Spleen (tissue), 7 donors: ENCODE measurements at regions not wholly inside any gene's neighbourhood (a gene's known extent, or its start where the extent isn't known, plus 50 kb on each side); places are given as distances from the start of the nearest gene placed in this dataset.

ENCODE experiments used
- POLR2A ChIP-seq, 3 donors: fragments of 450-650 bp; IDR thresholded peaks; one replicate each; pipeline ENCODE4 v1.5.1; 2017; ENCODE audit warnings: antibody characterized with exemption in 3 of 3, mild to moderate bottlenecking in 1 of 3
- POLR2AphosphoS5 ChIP-seq, 3 donors: sonication (generic); formaldehyde crosslinking; IDR thresholded peaks; one replicate each; pipeline ENCODE4 v1.5.1; 2017; ENCODE audit warnings: antibody characterized with exemption in 3 of 3
- TF ChIP-seq, protein P1 (sequence below), 11 experiments: fragments of 200-600 bp in 7 of 11; fragments of 450-650 bp in 4 of 11; sonication (generic) in 4 of 11; IDR thresholded peaks in 8 of 11; conservative IDR thresholded peaks in 3 of 11; 1 replicate in 7 of 11; 2 replicates in 4 of 11; pipeline versions ENCODE4 v1.4.0 to v1.8.0; 2016 to 2021; ENCODE audit warnings: antibody characterized with exemption in 11 of 11, inconsistent platforms in 4 of 11, mild to moderate bottlenecking in 1 of 11
- donor health status: DM: no; HTN: no; CAD: no; lungs with moderate emphysema.
- donor health status: DM: no; HTN: no; CAD: no.
- donor health status: DM: no; HTN: no; CAD: no.

GRCh38 chr9:89750117-89750791 is 145.4 kb downstream of the GADD45G start:
- TF ChIP-seq, protein P1, sequence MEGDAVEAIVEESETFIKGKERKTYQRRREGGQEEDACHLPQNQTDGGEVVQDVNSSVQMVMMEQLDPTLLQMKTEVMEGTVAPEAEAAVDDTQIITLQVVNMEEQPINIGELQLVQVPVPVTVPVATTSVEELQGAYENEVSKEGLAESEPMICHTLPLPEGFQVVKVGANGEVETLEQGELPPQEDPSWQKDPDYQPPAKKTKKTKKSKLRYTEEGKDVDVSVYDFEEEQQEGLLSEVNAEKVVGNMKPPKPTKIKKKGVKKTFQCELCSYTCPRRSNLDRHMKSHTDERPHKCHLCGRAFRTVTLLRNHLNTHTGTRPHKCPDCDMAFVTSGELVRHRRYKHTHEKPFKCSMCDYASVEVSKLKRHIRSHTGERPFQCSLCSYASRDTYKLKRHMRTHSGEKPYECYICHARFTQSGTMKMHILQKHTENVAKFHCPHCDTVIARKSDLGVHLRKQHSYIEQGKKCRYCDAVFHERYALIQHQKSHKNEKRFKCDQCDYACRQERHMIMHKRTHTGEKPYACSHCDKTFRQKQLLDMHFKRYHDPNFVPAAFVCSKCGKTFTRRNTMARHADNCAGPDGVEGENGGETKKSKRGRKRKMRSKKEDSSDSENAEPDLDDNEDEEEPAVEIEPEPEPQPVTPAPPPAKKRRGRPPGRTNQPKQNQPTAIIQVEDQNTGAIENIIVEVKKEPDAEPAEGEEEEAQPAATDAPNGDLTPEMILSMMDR (IDR thresholded peaks at IDR 0.05 in 8 of 11, conservative IDR thresholded peaks at IDR 0.05 in 3 of 11), result no peak
- TF ChIP-seq POLR2AphosphoS5 (IDR thresholded peaks at IDR 0.05), result peak; percentile 35 to 74 (median 47)
- no peak for TF ChIP-seq POLR2A (IDR thresholded peaks at IDR 0.05)
